ENCODE measurements at regions not wholly inside any gene's neighbourhood (a gene's known extent, or its start where the extent isn't known, plus 50 kb on each side); places are given as distances from the start of the nearest gene placed in this dataset.
"Not testable (repeated sequence)": the region's sequence is repeated elsewhere in the genome, so short reads cannot be mapped to it uniquely, and the experiment has no call there.

- DNase-seq (ENCODE audit: low read depth in 2 of 2), result no peak
These were observed 72.0 kb upstream of the DHRSX start for GRCh38 chrX:2572740-2573139.

- no peak for DNase-seq (ENCODE audit: low read depth in 2 of 2)
These were observed 67.3 kb upstream of the DHRSX start for GRCh38 chrX:2568125-2568524.

GRCh38 chrX:2566055-2566454, 65.3 kb upstream of the DHRSX start:
- DNase-seq (ENCODE audit: low read depth in 2 of 2), result no peak

- DNase-seq (ENCODE audit: low read depth in 2 of 2), result no peak
These were observed 60.7 kb upstream of the DHRSX start for GRCh38 chrX:2561456-2561855.

- DNase-seq (ENCODE audit: low read depth in 2 of 2), result no peak
These were observed 58.3 kb upstream of the DHRSX start for GRCh38 chrX:2559124-2559523.

GRCh38 chrX:2554891-2555290, 54.1 kb upstream of the DHRSX start:
- no peak for DNase-seq (ENCODE audit: low read depth in 2 of 2)

- DNase-seq (ENCODE audit: low read depth in 2 of 2), result not testable (repeated sequence)
These were observed 53.3 kb upstream of the DHRSX start for GRCh38 chrX:2554066-2554465.

- DNase-seq (ENCODE audit: low read depth in 2 of 2), result no peak
These were observed 51.9 kb upstream of the DHRSX start for GRCh38 chrX:2552621-2553201.

GRCh38 chrX:2550328-2551020, 49.7 kb upstream of the DHRSX start:
- no peak for DNase-seq (ENCODE audit: low read depth in 2 of 2)

All from stimulated activated CD8-positive, alpha-beta memory T cell treated with anti-CD3 and anti-CD28 coated beads, Interleukin-7, amount 100 ng/mL, for 4 hours (primary cell).